WTC11 (cell line): ENCODE measurements at regions not wholly inside any gene's neighbourhood (a gene's known extent, or its start where the extent isn't known, plus 50 kb on each side); places are given as distances from the start of the nearest gene placed in this dataset.

ENCODE experiments used
- ATAC-seq: fragments of 200-7000 bp; cut with Tn5 transposase; 2 replicates; pipeline ENCODE4 v1.10.0; 2021; ENCODE audit warnings: mild to moderate bottlenecking, moderate library complexity
- CTCF ChIA-PET: fragments of 300-600 bp; sonication (Branson Sonifier 250); formaldehyde crosslinking; loops from one replicate; lab custom pipeline; 2021; ENCODE audit warnings: antibody characterized with exemption; lab: Charles Lee
- POLR2A ChIA-PET: fragments of 350-600 bp; sonication (Branson Sonifier 250); formaldehyde crosslinking; loops from one replicate; lab custom pipeline; 2021; ENCODE audit warnings: antibody characterized with exemption; lab: Charles Lee
- DNase-seq: peaks from one replicate; pipeline ENCODE4 v3.0.0; 2021; ENCODE audit warnings: low spot score
- H3K27ac Mint-ChIP-seq: 2 replicates; pipeline ENCODE4 v1.8.0; 2021; ENCODE audit warnings: mixed read lengths
- H3K27me3 Mint-ChIP-seq: 2 replicates; pipeline ENCODE4 v1.8.0; 2021; ENCODE audit warnings: low read depth, mild to moderate bottlenecking, moderate library complexity, mixed read lengths
- H3K36me3 Mint-ChIP-seq: 2 replicates; pipeline ENCODE4 v1.8.0; 2021; ENCODE audit warnings: mixed read lengths
- H3K4me1 Mint-ChIP-seq: 2 replicates; pipeline ENCODE4 v1.8.0; 2022; ENCODE audit warnings: mixed read lengths
- H3K4me3 Mint-ChIP-seq: 2 replicates; pipeline ENCODE4 v1.8.0; 2021; ENCODE audit warnings: mild to moderate bottlenecking, moderate library complexity, mixed read lengths
- H3K9me3 Mint-ChIP-seq: 2 replicates; pipeline ENCODE4 v1.8.0; 2021; ENCODE audit warnings: mixed read lengths
- AFF4 ChIP-seq: sonication (generic); formaldehyde crosslinking; IDR thresholded peaks from 2 replicates; pipeline ENCODE4 v1.8.1; 2023; ENCODE audit warnings: mild to moderate bottlenecking, missing genetic modification reagents, borderline replicate concordance
- ATF2 ChIP-seq: sonication (generic); formaldehyde crosslinking; IDR thresholded peaks from 2 replicates; pipeline ENCODE4 v1.8.1; 2022; ENCODE audit warnings: low read depth, missing genetic modification reagents, borderline replicate concordance
- ESRRA ChIP-seq: sonication (generic); formaldehyde crosslinking; IDR thresholded peaks from 2 replicates; pipeline ENCODE4 v1.8.1; 2022; ENCODE audit warnings: mild to moderate bottlenecking, missing genetic modification reagents, borderline replicate concordance
- ETV6 ChIP-seq: sonication (generic); formaldehyde crosslinking; IDR thresholded peaks from 2 replicates; pipeline ENCODE4 v1.8.1; 2022; ENCODE audit warnings: mild to moderate bottlenecking, missing genetic modification reagents
- GABPB1 ChIP-seq: sonication (generic); formaldehyde crosslinking; IDR thresholded peaks from 2 replicates; pipeline ENCODE4 v1.8.1; 2023; ENCODE audit warnings: mild to moderate bottlenecking, missing genetic modification reagents
- HMGA2 ChIP-seq: fragments of 250-450 bp; sonication (Bioruptor Pico); IDR thresholded peaks from 2 replicates; pipeline ENCODE4 v1.4.0; 2021; ENCODE audit warnings: mild to moderate bottlenecking, moderate library complexity
- HMGXB4 ChIP-seq: sonication (generic); formaldehyde crosslinking; IDR thresholded peaks from 2 replicates; pipeline ENCODE4 v1.8.1; 2023; ENCODE audit warnings: mild to moderate bottlenecking, moderate library complexity, missing genetic modification reagents
- JAZF1 ChIP-seq: fragments of 250-450 bp; sonication (Bioruptor Pico); IDR thresholded peaks from 2 replicates; pipeline ENCODE4 v1.9.0; 2021; ENCODE audit warnings: moderate library complexity, mild to moderate bottlenecking, inconsistent platforms
- MYBL2 ChIP-seq: sonication (generic); formaldehyde crosslinking; IDR thresholded peaks from 2 replicates; pipeline ENCODE4 v1.8.1; 2023; ENCODE audit warnings: mild to moderate bottlenecking, moderate library complexity, missing genetic modification reagents
- NFE2L1 ChIP-seq: sonication (generic); formaldehyde crosslinking; IDR thresholded peaks from 2 replicates; pipeline ENCODE4 v1.8.1; 2023; ENCODE audit warnings: missing genetic modification reagents
- PRRX2 ChIP-seq: fragments of 250-450 bp; sonication (Bioruptor Pico); IDR thresholded peaks from 2 replicates; pipeline ENCODE4 v1.8.0; 2021; ENCODE audit warnings: mild to moderate bottlenecking
- SMAD3 ChIP-seq: sonication (generic); formaldehyde crosslinking; IDR thresholded peaks from 2 replicates; pipeline ENCODE4 v1.8.0; 2022; ENCODE audit warnings: missing genetic modification reagents, mild to moderate bottlenecking, borderline replicate concordance
- TEAD4 ChIP-seq: sonication (generic); formaldehyde crosslinking; IDR thresholded peaks from 2 replicates; pipeline ENCODE4 v1.8.0; 2022; ENCODE audit warnings: mild to moderate bottlenecking, missing genetic modification reagents
- USF1 ChIP-seq: sonication (generic); formaldehyde crosslinking; IDR thresholded peaks from 2 replicates; pipeline ENCODE4 v1.8.0; 2022; ENCODE audit warnings: mild to moderate bottlenecking, missing genetic modification reagents
- ZNF219 ChIP-seq: sonication (generic); formaldehyde crosslinking; IDR thresholded peaks from 2 replicates; pipeline ENCODE4 v1.8.0; 2023; ENCODE audit warnings: missing genetic modification reagents, mild to moderate bottlenecking, borderline replicate concordance
- ZNF263 ChIP-seq: sonication (generic); formaldehyde crosslinking; IDR thresholded peaks from 2 replicates; pipeline ENCODE4 v1.8.1; 2022; ENCODE audit warnings: low read depth, mild to moderate bottlenecking, moderate library complexity, missing genetic modification reagents
- ZSCAN18 ChIP-seq: fragments of 250-450 bp; sonication (Bioruptor Pico); IDR thresholded peaks from 2 replicates; pipeline ENCODE4 v2.1.2; 2022; ENCODE audit warnings: mild to moderate bottlenecking, moderate library complexity

- TF ChIP-seq ATF2 (CRISPR knock-in tag): no peak
- TF ChIP-seq AFF4 (CRISPR knock-in tag): no peak
- no peak for TF ChIP-seq ESRRA (CRISPR knock-in tag)
Observed at GRCh38 chr15:53208751-53209150, 418.6 kb upstream of the ONECUT1 start (continued).

GRCh38 chr15:53203454-53203853, 413.3 kb upstream of the ONECUT1 start:
- ChIA-PET CTCF (interaction anchor here (0.9 to 1.9 kb wide), 4 partner anchors 11 to 438 kb away, joined by 3 to 6 read pairs (median 4); no protein-coding TSS in a partner anchor), POLR2A (no interaction called here)
- TF ChIP-seq PRRX2 (CRISPR knock-in tag) (no peak), TEAD4 (CRISPR knock-in tag) (no peak), ZNF263 (CRISPR knock-in tag) (no peak), USF1 (CRISPR knock-in tag) (no peak)
- DNase-seq (no peak), ATAC-seq (no peak)
- Mint-ChIP-seq H3K9me3 (peaks cover 11% of the 10 kb centered on the region), H3K4me3 (no peak overlapping the region), H3K27ac (no peak overlapping the region), H3K27me3 (peaks cover 2% of the 10 kb centered on the region), H3K36me3 (peaks cover 2% of the 10 kb centered on the region; the same call in 1 of the 2 replicates), H3K4me1 (peaks cover 19% of the 10 kb centered on the region)

- peaks cover 11% of the 10 kb centered on the region for H3K9me3 Mint-ChIP-seq
- no peak overlapping the region for H3K4me3 Mint-ChIP-seq
- POLR2A ChIA-PET: no interaction called here
- no peak for DNase-seq
- H3K4me1 Mint-ChIP-seq: peaks cover 19% of the 10 kb centered on the region
- ATAC-seq: peak; percentile 78
- H3K27ac Mint-ChIP-seq: no peak overlapping the region
- H3K27me3 Mint-ChIP-seq: peaks cover 7% of the 10 kb centered on the region
- TF ChIP-seq ETV6 (CRISPR knock-in tag) (no peak), ESRRA (CRISPR knock-in tag) (no peak), MYBL2 (CRISPR knock-in tag) (no peak), GABPB1 (CRISPR knock-in tag) (no peak), SMAD3 (CRISPR knock-in tag) (no peak), NFE2L1 (CRISPR knock-in tag) (no peak), ZNF219 (CRISPR knock-in tag) (no peak), ZSCAN18 (CRISPR knock-in tag) (no peak), HMGA2 (CRISPR knock-in tag) (no peak), JAZF1 (CRISPR knock-in tag) (no peak), HMGXB4 (CRISPR knock-in tag) (no peak)
- CTCF ChIA-PET: interaction anchor here (1.0 to 1.9 kb wide), 4 partner anchors 10 to 437 kb away, joined by 3 to 6 read pairs (median 4); no protein-coding TSS in a partner anchor
- H3K36me3 Mint-ChIP-seq: peaks cover 2% of the 10 kb centered on the region; the same call in 1 of the 2 replicates
Observed at GRCh38 chr15:53202876-53203275, 412.7 kb upstream of the ONECUT1 start.
